ENCODE measurements at regions not wholly inside any gene's neighbourhood (a gene's known extent, or its start where the extent isn't known, plus 50 kb on each side); places are given as distances from the start of the nearest gene placed in this dataset.

DNA sequence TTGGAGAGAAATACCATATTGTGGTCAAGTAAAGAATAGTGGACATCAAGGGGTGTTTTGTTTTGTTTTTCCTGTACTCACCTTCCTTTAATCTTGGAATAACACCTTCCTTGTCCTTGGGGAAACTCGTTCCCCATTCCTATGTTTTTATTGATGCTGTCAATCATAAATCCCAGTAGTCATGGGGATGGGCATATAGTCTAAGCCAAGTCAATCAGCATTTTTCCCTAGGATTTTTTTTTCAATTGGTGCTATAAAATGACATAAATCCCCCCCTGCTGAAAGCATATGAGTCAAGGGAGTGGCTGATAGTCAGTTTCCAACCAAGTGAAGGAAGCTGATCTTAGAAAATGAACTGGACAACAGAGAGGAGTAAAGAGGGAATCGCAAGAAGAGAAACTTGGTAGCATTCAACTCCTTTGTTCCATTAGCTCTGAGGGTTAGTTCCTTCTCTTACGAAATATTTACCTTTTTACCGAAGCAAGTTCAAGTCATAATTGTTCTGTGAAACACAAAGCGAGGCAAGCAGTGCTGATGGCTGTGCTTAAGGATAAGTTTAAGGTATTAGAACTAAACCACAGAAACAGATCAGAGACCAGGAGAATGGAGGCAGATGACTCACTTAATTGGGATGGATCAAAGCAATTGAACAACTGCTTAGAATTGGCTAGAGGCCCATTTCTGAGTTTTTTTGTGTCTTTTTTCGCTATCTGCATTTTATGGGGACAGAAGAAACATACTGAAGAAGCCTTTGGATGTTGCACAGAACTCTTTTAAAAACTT, 218.6 kb downstream of the SEMA6A start:
- DNase-seq (ENCODE audit: low spot score) = no peak
- Histone ChIP-seq H3K4me1 (ENCODE audit: insufficient read depth) (no peaks in the 10 kb centered on the region), H3K4me2 (no peak overlapping the region), H3K79me2 (no peaks in the 10 kb centered on the region), H2AFZ (no peak overlapping the region), H4K20me1 (ENCODE audit: insufficient read depth, poor library complexity, severe bottlenecking) (no peaks in the 10 kb centered on the region), H3K36me3 (replicated peaks; ENCODE audit: insufficient read depth, low read depth) (no peaks in the 10 kb centered on the region), H3K9me2 (replicated peaks; ENCODE audit: insufficient read depth) (no peaks in the 10 kb centered on the region), H3K9me3 (ENCODE audit: low read depth) (no peaks in the 10 kb centered on the region), H3K4me3 (no peak overlapping the region), H3K27me3 (no peaks in the 10 kb centered on the region), H3K27ac (no peak overlapping the region)
- WGBS (ENCODE audit: low lambda C conversion rate, missing lambda C conversion rate) = 83% methylated on average over 6 of the region's 6 CpGs
- TF ChIP-seq EZH2phosphoT487 (IDR thresholded peaks at IDR 0.05; ENCODE audit: low read depth, severe bottlenecking, unreplicated experiment) = no peak
- TF ChIP-seq, protein P1, sequence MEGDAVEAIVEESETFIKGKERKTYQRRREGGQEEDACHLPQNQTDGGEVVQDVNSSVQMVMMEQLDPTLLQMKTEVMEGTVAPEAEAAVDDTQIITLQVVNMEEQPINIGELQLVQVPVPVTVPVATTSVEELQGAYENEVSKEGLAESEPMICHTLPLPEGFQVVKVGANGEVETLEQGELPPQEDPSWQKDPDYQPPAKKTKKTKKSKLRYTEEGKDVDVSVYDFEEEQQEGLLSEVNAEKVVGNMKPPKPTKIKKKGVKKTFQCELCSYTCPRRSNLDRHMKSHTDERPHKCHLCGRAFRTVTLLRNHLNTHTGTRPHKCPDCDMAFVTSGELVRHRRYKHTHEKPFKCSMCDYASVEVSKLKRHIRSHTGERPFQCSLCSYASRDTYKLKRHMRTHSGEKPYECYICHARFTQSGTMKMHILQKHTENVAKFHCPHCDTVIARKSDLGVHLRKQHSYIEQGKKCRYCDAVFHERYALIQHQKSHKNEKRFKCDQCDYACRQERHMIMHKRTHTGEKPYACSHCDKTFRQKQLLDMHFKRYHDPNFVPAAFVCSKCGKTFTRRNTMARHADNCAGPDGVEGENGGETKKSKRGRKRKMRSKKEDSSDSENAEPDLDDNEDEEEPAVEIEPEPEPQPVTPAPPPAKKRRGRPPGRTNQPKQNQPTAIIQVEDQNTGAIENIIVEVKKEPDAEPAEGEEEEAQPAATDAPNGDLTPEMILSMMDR (IDR thresholded peaks at IDR 0.05; ENCODE audit: poor library complexity) = no peak
- no peak for TF ChIP-seq EZH2 (IDR thresholded peaks at IDR 0.05; ENCODE audit: borderline replicate concordance)

- no peaks in the 10 kb centered on the region for H3K27me3 ChIP-seq
- no peak overlapping the region for H2AFZ ChIP-seq
- no peaks in the 10 kb centered on the region for H3K36me3 ChIP-seq (replicated peaks; ENCODE audit: insufficient read depth, low read depth)
- TF ChIP-seq EZH2 (IDR thresholded peaks at IDR 0.05; ENCODE audit: borderline replicate concordance) (no peak), EZH2phosphoT487 (IDR thresholded peaks at IDR 0.05; ENCODE audit: low read depth, severe bottlenecking, unreplicated experiment) (no peak)
- TF ChIP-seq, protein P1 (IDR thresholded peaks at IDR 0.05; ENCODE audit: poor library complexity) = no peak
- H3K79me2 ChIP-seq = no peaks in the 10 kb centered on the region
- H3K9me3 ChIP-seq (ENCODE audit: low read depth) = no peaks in the 10 kb centered on the region
- H3K27ac ChIP-seq = no peak overlapping the region
- H3K4me2 ChIP-seq = no peak overlapping the region
- no peak for DNase-seq (ENCODE audit: low spot score)
- no peaks in the 10 kb centered on the region for H3K9me2 ChIP-seq (replicated peaks; ENCODE audit: insufficient read depth)
- H4K20me1 ChIP-seq (ENCODE audit: insufficient read depth, poor library complexity, severe bottlenecking) = no peaks in the 10 kb centered on the region
- H3K4me3 ChIP-seq = no peak overlapping the region
- H3K4me1 ChIP-seq (ENCODE audit: insufficient read depth) = no peaks in the 10 kb centered on the region
Measured at GRCh38 chr5:116354699-116355098, 219.9 kb downstream of the SEMA6A start.

DNA sequence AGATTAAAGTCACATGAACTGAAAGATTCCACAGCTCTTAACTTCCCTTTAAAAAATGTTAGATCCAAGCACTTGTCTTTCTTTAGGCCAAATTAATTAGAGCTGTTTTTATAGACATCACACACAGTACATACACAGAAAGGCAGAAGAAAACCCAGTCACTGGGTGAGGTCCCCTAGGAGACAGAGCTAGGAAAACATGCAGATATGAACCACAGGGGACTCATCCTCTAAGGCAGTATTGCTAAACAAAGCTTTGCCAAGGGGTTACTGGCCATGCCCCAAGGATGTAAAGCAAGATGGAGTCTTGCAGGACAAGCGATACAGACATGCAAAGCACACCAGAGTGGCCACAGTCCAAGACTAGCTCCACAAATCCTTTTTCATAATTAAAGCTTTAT, 227.0 kb downstream of the SEMA6A start:
- Histone ChIP-seq H2AFZ (no peak overlapping the region), H3K9me2 (replicated peaks; ENCODE audit: insufficient read depth) (no peaks in the 10 kb centered on the region), H3K9me3 (ENCODE audit: low read depth) (no peaks in the 10 kb centered on the region), H3K27ac (no peak overlapping the region), H3K79me2 (no peaks in the 10 kb centered on the region), H3K27me3 (no peaks in the 10 kb centered on the region), H3K36me3 (replicated peaks; ENCODE audit: insufficient read depth, low read depth) (no peaks in the 10 kb centered on the region), H4K20me1 (ENCODE audit: insufficient read depth, poor library complexity, severe bottlenecking) (no peaks in the 10 kb centered on the region), H3K4me1 (ENCODE audit: insufficient read depth) (no peaks in the 10 kb centered on the region), H3K4me3 (no peak overlapping the region), H3K4me2 (no peak overlapping the region)
- WGBS (ENCODE audit: low lambda C conversion rate, missing lambda C conversion rate) = 83% methylated on average over 1 of the region's 1 CpG
- TF ChIP-seq EZH2phosphoT487 (IDR thresholded peaks at IDR 0.05; ENCODE audit: low read depth, severe bottlenecking, unreplicated experiment) (no peak), EZH2 (IDR thresholded peaks at IDR 0.05; ENCODE audit: borderline replicate concordance) (no peak)
- TF ChIP-seq, protein P1 (IDR thresholded peaks at IDR 0.05; ENCODE audit: poor library complexity) = no peak
- no peak for DNase-seq (ENCODE audit: low spot score)
